NCI-H446 (cell line): ENCODE measurements at regions not wholly inside any gene's neighbourhood (a gene's known extent, or its start where the extent isn't known, plus 50 kb on each side); places are given as distances from the start of the nearest gene placed in this dataset.
A peak's percentile ranks its signal among the peaks of the same experiment; 100 is the strongest.

ENCODE experiments used
- DNase-seq, 2 experiments: peaks; one replicate each; lab custom pipeline; 2025; lab: John Stamatoyannopoulos, UW

DNA sequence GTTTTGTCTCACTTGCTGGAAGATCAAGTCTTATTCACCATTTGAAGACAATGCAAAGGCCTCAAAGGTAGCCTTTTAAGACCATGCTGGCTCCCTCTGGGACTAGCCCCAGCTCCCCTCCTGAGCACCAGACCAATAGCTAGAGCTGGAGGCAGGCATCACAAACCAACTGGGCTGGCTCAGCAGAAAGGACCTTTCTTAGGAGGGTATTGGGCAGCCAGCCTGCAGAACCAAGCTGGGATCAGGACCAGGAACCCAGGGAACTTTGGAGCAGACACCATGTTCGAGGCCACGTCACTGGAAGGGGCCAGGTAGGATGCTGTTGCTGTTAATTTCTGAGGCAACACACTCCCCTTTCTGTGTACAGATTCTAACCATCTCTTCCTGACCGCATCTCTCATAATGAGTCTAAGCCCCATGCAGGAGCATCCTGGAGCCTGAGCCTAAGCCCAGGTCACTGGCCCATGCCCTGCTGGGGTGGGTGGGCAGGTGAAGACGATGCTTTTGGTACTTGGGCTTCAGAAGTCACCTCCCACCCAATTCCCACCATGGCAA lies 81.4 kb upstream of the KLF13 start:
- DNase-seq: no peak

DNA sequence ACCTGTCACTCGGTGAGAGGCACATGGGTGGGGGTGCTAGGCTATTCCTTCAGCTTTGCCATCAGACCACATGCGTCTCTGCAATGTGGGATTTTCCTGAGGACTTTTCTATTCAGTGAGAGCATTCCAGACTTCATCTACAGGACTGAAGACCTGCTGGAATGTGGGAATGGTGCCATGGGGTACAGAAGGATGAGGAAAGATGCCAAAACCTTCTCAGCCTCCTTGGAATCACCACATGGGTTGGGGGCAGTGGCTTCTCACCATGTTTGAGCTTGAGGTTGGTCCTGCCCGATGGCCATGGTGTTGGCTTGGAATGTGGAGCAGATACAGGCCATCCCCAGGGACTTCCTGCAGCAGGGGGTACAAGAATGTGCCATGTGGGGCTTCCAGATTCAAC lies 80.9 kb upstream of the KLF13 start:
- peak in 1 of 2 experiments; percentile 24 for DNase-seq

- DNase-seq: no peak
These were observed 79.2 kb upstream of the KLF13 start for GRCh38 chr15:31247404-31247803.

GRCh38 chr15:31248263-31248662 lies 78.4 kb upstream of the KLF13 start:
- DNase-seq: no peak

- DNase-seq: no peak
These were observed 77.7 kb upstream of the KLF13 start for GRCh38 chr15:31248951-31249350.

DNA sequence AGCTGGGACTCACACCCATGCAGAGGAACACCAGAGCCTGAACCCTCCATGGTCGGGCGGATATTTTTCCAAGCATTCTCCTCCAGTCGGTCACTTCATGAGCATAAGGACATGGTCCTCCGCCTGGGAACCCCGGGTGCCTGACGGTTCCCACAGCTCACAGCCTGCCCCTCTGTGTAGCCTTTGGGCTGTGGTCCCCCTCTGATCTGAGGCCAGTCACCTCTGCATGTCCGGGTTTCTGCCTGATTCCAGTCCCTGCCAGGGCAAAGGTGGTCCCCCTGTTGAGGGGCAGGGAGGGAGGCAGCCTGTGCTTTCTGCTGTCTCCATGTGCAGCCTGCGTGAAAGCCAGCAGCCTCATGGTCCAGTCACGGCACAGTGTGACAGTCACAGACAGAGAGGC lies 76.6 kb upstream of the KLF13 start:
- no peak for DNase-seq

GRCh38 chr15:31251165-31251564 lies 75.5 kb upstream of the KLF13 start:
- no peak for DNase-seq

GRCh38 chr15:31252171-31252785 lies 74.4 kb upstream of the KLF13 start:
- no peak for DNase-seq

DNA sequence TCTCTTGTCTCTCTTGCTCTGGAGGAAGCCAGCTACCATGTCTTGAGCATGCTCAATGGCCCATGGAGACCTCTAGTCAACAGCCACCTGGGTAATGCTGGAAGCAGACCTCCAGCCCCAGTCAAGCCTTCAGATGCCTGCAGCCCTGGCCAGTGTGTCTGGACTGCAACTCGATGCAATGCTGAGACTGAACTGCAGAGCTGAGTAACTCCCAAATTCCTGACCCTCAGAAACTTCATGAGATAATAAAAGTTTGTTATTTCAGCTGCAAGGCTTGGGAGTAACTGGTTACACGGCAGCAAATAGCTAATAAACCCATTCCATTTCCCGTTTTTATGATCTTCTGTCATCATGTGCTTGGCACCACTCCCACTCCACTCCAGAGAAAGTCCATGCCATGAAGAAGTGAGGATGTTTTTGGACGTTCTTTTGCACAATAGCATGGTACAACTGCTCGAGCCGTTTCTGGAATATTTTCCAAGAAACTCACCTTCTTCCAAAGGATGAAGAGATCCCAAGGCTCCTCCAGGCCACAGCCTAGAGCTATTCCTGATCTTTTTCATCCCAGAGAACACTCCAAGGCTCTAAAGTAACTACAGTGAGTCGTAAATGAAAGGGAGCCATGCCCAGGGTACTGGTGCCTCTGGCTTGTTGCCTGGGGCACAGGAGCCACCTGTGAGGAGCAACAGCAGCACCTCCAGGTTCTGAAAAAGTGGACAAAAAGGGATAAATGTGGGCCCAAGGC lies 72.0 kb upstream of the KLF13 start:
- DNase-seq: no peak

DNA sequence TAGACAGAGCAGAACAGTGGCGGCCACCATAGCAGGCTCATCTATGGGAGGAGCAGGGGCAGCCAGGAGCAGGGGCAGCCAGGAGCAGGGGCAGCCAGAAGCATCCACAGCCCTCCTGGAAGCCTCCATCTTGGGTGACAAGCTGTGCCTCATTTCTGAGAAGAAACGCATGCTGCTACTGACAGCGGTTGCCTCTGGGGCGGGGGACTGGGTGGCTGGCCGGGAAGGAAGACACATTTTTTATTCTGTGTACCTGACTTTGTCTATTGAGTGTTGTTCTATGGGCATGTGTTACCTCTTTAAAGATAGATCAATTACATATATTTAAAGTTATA lies 71.5 kb upstream of the KLF13 start:
- no peak for DNase-seq

DNA sequence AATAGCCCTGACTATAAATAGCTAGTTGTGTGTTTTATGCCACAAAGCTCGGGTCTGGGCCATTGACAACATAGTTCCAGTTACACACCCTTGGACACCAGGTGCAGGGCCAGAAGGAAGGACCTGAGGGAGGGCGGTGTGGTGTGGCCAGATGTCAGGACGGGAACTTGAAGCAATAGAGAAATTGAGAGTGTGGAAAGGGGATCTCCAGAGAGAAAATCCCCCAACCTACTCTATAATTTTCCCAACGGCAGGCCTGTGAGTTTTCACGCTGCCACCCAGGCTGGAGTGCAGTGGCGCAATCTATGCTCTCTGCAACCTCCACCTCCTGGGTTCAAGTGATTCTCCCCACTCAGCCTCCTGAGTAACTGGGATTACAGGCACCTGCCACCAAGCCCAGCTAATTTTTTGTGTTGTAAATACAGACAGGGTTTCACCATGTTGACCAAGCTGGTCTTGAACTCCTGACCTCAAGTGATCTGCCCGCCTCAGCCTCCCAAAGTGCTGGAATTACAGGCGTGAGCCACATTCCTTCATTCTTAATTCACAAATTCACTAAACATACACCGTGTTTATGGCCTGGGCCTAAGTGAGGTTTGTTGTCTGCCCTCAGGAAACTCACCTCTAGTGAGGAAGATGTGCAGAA lies 70.8 kb upstream of the KLF13 start:
- DNase-seq: no peak

- no peak for DNase-seq
These were observed 70.0 kb upstream of the KLF13 start for GRCh38 chr15:31256378-31257265.

- no peak for DNase-seq
These were observed 69.3 kb upstream of the KLF13 start for GRCh38 chr15:31257286-31257685.

GRCh38 chr15:31258260-31258659 lies 68.4 kb upstream of the KLF13 start:
- DNase-seq: no peak

DNA sequence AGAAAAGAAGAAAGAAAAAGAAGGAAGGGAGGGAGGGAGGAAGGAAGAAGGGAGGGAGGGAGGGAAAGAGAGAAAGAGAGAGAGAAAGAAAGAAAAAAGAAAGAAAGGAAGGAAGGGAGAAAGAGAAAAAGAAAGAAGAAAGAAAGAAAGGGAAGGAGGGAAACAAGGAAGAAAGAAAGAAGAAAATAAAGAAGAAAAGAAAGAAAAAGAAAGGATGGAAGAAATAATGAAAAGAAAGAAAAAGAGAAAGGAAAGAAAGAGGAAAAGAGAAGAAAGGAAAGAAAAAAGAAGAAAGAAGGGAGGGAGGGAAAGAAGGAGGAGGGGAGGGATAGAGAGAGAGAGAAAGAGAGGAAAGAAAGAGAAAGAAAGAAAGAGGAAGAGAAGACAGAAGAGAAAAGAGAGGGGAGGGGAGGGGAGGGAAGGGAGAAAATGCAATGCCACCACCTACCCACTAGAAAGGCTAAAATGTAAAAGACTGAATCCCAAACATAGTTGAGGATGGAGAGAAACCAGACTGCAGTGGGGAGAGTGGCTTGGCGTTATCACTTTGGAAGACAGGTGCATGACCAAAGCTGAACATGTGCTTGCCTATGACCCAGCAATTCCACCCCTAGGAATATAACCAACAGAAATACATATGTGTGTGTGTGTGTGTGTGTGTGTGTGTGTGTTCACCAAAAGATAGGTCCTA lies 66.9 kb upstream of the KLF13 start:
- no peak for DNase-seq

DNA sequence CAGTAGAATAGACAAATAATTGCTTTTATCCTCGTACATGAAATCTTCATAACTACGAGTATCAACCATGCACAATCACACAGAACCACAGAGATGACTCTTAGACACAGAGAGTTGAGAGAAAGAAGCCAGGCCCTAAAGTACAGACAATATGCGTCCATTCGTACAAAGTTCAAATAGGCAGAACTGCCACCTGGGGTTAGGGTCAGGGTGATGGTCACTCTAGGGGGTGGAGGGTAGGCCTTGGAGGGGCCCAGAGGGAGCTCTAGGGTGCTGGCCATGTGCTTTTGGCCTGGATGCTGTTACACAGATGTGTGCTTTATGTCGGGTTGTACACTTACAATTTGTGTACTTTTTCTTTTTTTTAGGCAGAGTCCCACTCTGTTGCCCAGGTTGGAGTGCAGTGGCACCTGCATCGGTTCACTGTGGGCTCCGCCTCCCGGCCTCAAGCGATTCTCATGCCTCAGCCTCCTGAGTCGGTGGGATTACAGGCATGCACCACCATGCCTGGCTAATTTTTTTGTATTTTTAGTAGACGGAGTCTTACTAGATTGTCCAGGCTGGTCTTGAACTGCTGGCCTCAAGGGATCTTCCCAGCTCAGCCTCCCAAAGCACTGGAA lies 65.9 kb upstream of the KLF13 start:
- no peak for DNase-seq

- DNase-seq: no peak
These were observed 65.1 kb upstream of the KLF13 start for GRCh38 chr15:31261266-31262142.

GRCh38 chr15:31262143-31262530 lies 64.5 kb upstream of the KLF13 start:
- no peak for DNase-seq

- no peak for DNase-seq
These were observed 63.5 kb upstream of the KLF13 start for GRCh38 chr15:31262901-31263671.
